Liver (tissue), 8 donors: ENCODE measurements at regions not wholly inside any gene's neighbourhood (a gene's known extent, or its start where the extent isn't known, plus 50 kb on each side); places are given as distances from the start of the nearest gene placed in this dataset.

Source experiments
- DNase-seq: peaks from one replicate; pipeline ENCODE4 v3.0.0-alpha.2; 2017; ENCODE audit warnings: low spot score
- H3K27ac ChIP-seq, 2 donors: one replicate each; pipeline ENCODE4 v1.7.0; 2013; ENCODE audit warnings: inconsistent platforms in 2 of 2, low read length in 2 of 2, control low read depth in 1 of 2, low read depth in 1 of 2, mild to moderate bottlenecking in 1 of 2
- H3K27me3 ChIP-seq, 4 donors: one replicate each; pipeline versions ENCODE4 v1.6.1 to v1.7.0; 2013; ENCODE audit warnings: low read length in 3 of 4, inconsistent platforms in 1 of 4, mild to moderate bottlenecking in 1 of 4, moderate library complexity in 1 of 4; ENCODE audit not compliant: control insufficient read depth in 4 of 4, insufficient read depth in 4 of 4
- H3K36me3 ChIP-seq, 4 donors: one replicate each; pipeline versions ENCODE4 v1.6.1 to v1.7.0; 2013; ENCODE audit warnings: low read length in 3 of 4, mild to moderate bottlenecking in 3 of 4, low read depth in 1 of 4, moderate library complexity in 1 of 4; ENCODE audit not compliant: control insufficient read depth in 4 of 4, insufficient read depth in 3 of 4
- H3K4me1 ChIP-seq, 4 donors: one replicate each; pipeline versions ENCODE4 v1.6.1 to v1.7.0; 2013; ENCODE audit warnings: low read length in 3 of 4, mild to moderate bottlenecking in 3 of 4, moderate library complexity in 1 of 4; ENCODE audit not compliant: control insufficient read depth in 4 of 4, insufficient read depth in 4 of 4
- H3K4me3 ChIP-seq, 3 donors: one replicate each; pipeline versions ENCODE4 v1.6.1 to v1.7.0; 2013; ENCODE audit warnings: low read length in 3 of 3, control low read depth in 1 of 3, low read depth in 1 of 3, mild to moderate bottlenecking in 1 of 3
- H3K9ac ChIP-seq, 2 donors: one replicate each; pipeline ENCODE4 v1.7.0; 2013; ENCODE audit warnings: low read length in 2 of 2, mild to moderate bottlenecking in 2 of 2, moderate library complexity in 2 of 2, control low read depth in 1 of 2, low read depth in 1 of 2
- H3K9me3 ChIP-seq, 4 donors: one replicate each; pipeline versions ENCODE4 v1.6.1 to v1.7.0; 2013; ENCODE audit warnings: low read length in 3 of 4; ENCODE audit not compliant: control insufficient read depth in 4 of 4
- EGR1 ChIP-seq, 2 donors: IDR thresholded peaks; 2 replicates each; pipeline ENCODE4 v1.6.1; 2016 to 2018; ENCODE audit warnings: antibody characterized with exemption in 2 of 2, low read depth in 2 of 2
- FOXA1 ChIP-seq: IDR thresholded peaks from 2 replicates; pipeline ENCODE4 v1.6.1; 2016; ENCODE audit warnings: antibody characterized with exemption
- FOXA2 ChIP-seq: IDR thresholded peaks from 2 replicates; pipeline ENCODE4 v1.6.1; 2016; ENCODE audit warnings: antibody characterized with exemption
- GABPA ChIP-seq, 2 donors: IDR thresholded peaks in 1 of 2; conservative IDR thresholded peaks in 1 of 2; 2 replicates each; pipeline ENCODE4 v1.6.1; 2016; ENCODE audit warnings: antibody characterized with exemption in 2 of 2, mild to moderate bottlenecking in 1 of 2, moderate library complexity in 1 of 2
- HNF4A ChIP-seq, 2 donors: conservative IDR thresholded peaks; 2 replicates each; pipeline ENCODE4 v1.6.1; 2016; ENCODE audit warnings: antibody characterized with exemption in 2 of 2, mild to moderate bottlenecking in 2 of 2
- HNF4G ChIP-seq: IDR thresholded peaks from 2 replicates; pipeline ENCODE4 v1.6.1; 2016; ENCODE audit warnings: antibody characterized with exemption
- JUND ChIP-seq, 2 donors: IDR thresholded peaks; 2 replicates each; pipeline ENCODE4 v1.6.1; 2016; ENCODE audit warnings: antibody characterized with exemption in 2 of 2
- NR2F2 ChIP-seq: IDR thresholded peaks from 2 replicates; pipeline ENCODE4 v1.6.1; 2016; ENCODE audit warnings: antibody characterized with exemption
- RAD21 ChIP-seq, 2 donors: IDR thresholded peaks; 2 replicates each; pipeline ENCODE4 v1.6.1; 2016; ENCODE audit warnings: antibody characterized with exemption in 2 of 2, mild to moderate bottlenecking in 2 of 2
- RXRA ChIP-seq, 2 donors: IDR thresholded peaks; 2 replicates each; pipeline ENCODE4 v1.6.1; 2017 to 2018; ENCODE audit warnings: antibody characterized with exemption in 2 of 2, mild to moderate bottlenecking in 1 of 2
- SP1 ChIP-seq: IDR thresholded peaks from 2 replicates; pipeline ENCODE4 v1.6.1; 2018; ENCODE audit warnings: antibody characterized with exemption, mild to moderate bottlenecking
- TAF1 ChIP-seq: conservative IDR thresholded peaks from 2 replicates; pipeline ENCODE4 v1.6.1; 2016; ENCODE audit warnings: antibody characterized with exemption, mild to moderate bottlenecking
- YY1 ChIP-seq: IDR thresholded peaks from 2 replicates; pipeline ENCODE4 v1.6.1; 2016; ENCODE audit warnings: antibody characterized with exemption, mild to moderate bottlenecking
- ZBTB33 ChIP-seq: IDR thresholded peaks from 2 replicates; pipeline ENCODE4 v1.6.1; 2016; ENCODE audit warnings: antibody characterized with exemption
- WGBS: extraction: QIAGEN DNeasy Blood & Tissue Kit; methylation state at CpG from one replicate; pipeline ENCODE4 v1.1.7; 2013; 5-methylcytosine and 5-hydroxymethylcytosine counted together
- TF ChIP-seq, protein P1 (sequence below): IDR thresholded peaks from 2 replicates; pipeline ENCODE4 v1.6.1; 2016; ENCODE audit warnings: antibody characterized with exemption
- TF ChIP-seq, protein P2 (sequence below): IDR thresholded peaks from 2 replicates; pipeline ENCODE4 v1.6.1; 2016; ENCODE audit warnings: antibody characterized with exemption, mild to moderate bottlenecking
- TF ChIP-seq, protein P3 (sequence below): fragments of 150-350 bp; IDR thresholded peaks from 2 replicates; pipeline ENCODE4 v1.5.1; 2017; ENCODE audit warnings: improper control_type of control experiment, low read depth, low read length; ENCODE audit not compliant: missing input control
- TF ChIP-seq, protein P4 (sequence below): IDR thresholded peaks from 2 replicates; pipeline ENCODE4 v1.6.1; 2016; ENCODE audit warnings: antibody characterized with exemption
- donor health status: healthy.
- donor health status: healthy.
- donor health status: healthy.
- donor health status: healthy.
- donor health status: healthy.

DNA sequence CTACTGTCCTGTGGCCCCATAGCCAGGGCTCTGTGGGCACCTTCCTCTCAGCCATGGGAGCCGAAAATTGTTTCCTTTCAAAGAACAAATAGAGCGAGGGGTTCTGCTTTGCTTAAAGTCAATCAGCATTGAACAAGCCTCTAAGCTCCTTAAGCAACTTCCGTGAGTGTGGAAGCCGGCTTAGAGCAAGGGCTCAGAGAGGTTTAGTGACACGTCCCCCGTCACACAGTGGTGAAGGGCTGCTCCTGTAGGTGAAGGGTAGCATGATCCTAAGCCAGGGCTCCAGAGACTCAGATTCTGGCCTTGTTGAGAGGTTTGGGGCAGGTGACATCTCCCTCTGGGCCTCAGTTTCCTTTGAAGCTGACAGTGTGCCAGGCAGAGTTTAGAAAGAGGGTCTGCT, 94.0 kb upstream of the WNT4 start:
- Histone ChIP-seq H3K9me3 (no peaks in the 10 kb centered on the region), H3K9ac (no peak overlapping the region), H3K36me3 (no peaks in the 10 kb centered on the region), H3K4me3 (no peak overlapping the region), H3K27me3 (peaks cover 3 to 13% (median 5%) of the 10 kb centered on the region in 4 donors), H3K27ac (no peak overlapping the region), H3K4me1 (no peaks in the 10 kb centered on the region)
- no peak for DNase-seq
- TF ChIP-seq FOXA1: no peak
- no peak for TF ChIP-seq ZBTB33
- TF ChIP-seq, protein P1, sequence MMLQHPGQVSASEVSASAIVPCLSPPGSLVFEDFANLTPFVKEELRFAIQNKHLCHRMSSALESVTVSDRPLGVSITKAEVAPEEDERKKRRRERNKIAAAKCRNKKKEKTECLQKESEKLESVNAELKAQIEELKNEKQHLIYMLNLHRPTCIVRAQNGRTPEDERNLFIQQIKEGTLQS: no peak
- WGBS: 86% methylated on average over 6 of the region's 6 CpGs

DNA sequence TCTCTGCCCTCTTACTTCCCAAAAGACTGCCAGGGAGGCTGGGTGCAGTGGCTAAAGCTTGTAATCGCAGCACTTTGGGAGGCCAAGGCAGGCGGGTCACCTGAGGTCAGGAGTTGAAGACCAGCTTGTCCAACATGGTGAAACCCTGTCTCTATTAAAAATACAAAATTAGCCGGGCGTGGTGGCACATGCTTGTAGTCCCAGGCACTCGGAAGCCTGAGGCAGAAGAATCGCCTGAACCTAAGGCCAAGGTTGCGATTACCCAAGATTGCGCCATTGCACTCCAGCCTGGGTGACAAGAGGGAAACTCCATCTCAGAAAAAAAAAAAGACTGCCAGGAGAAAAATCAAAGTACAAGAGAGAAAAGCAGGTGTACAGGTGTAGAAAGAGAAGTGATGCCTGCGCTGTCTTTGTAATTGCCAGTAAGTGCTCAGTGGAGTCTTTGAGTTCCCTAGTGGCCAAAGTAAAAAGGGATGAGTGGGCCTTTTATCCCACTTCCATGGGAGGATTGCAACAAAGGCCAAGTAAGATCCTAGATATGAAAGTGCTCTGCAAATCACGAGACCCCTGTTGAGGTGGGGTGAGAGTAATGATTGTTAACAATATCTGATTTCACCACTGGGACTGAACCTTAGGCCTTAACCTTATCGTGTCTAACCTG, 94.7 kb upstream of the WNT4 start:
- Histone ChIP-seq H3K9ac (no peak overlapping the region), H3K27ac (no peak overlapping the region), H3K36me3 (no peaks in the 10 kb centered on the region), H3K4me3 (no peak overlapping the region), H3K4me1 (no peaks in the 10 kb centered on the region), H3K27me3 (peaks cover 3 to 11% (median 5%) of the 10 kb centered on the region in 4 donors), H3K9me3 (no peaks in the 10 kb centered on the region)
- 93% methylated on average over 11 of the region's 11 CpGs for WGBS
- no peak for DNase-seq
- TF ChIP-seq RAD21 (IDR thresholded peaks at IDR 0.05): no peak
- TF ChIP-seq HNF4A (conservative IDR thresholded peaks at IDR 0.05): no peak
- TF ChIP-seq, protein P2, sequence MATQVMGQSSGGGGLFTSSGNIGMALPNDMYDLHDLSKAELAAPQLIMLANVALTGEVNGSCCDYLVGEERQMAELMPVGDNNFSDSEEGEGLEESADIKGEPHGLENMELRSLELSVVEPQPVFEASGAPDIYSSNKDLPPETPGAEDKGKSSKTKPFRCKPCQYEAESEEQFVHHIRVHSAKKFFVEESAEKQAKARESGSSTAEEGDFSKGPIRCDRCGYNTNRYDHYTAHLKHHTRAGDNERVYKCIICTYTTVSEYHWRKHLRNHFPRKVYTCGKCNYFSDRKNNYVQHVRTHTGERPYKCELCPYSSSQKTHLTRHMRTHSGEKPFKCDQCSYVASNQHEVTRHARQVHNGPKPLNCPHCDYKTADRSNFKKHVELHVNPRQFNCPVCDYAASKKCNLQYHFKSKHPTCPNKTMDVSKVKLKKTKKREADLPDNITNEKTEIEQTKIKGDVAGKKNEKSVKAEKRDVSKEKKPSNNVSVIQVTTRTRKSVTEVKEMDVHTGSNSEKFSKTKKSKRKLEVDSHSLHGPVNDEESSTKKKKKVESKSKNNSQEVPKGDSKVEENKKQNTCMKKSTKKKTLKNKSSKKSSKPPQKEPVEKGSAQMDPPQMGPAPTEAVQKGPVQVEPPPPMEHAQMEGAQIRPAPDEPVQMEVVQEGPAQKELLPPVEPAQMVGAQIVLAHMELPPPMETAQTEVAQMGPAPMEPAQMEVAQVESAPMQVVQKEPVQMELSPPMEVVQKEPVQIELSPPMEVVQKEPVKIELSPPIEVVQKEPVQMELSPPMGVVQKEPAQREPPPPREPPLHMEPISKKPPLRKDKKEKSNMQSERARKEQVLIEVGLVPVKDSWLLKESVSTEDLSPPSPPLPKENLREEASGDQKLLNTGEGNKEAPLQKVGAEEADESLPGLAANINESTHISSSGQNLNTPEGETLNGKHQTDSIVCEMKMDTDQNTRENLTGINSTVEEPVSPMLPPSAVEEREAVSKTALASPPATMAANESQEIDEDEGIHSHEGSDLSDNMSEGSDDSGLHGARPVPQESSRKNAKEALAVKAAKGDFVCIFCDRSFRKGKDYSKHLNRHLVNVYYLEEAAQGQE: no peak
- no peak for TF ChIP-seq FOXA2
- no peak for TF ChIP-seq GABPA (IDR thresholded peaks at IDR 0.05 in 1 of 2, conservative IDR thresholded peaks at IDR 0.05 in 1 of 2)
- no peak for TF ChIP-seq RXRA (IDR thresholded peaks at IDR 0.05)
- no peak for TF ChIP-seq ZBTB33
- TF ChIP-seq SP1: no peak
- TF ChIP-seq TAF1: no peak
- TF ChIP-seq, protein P3, sequence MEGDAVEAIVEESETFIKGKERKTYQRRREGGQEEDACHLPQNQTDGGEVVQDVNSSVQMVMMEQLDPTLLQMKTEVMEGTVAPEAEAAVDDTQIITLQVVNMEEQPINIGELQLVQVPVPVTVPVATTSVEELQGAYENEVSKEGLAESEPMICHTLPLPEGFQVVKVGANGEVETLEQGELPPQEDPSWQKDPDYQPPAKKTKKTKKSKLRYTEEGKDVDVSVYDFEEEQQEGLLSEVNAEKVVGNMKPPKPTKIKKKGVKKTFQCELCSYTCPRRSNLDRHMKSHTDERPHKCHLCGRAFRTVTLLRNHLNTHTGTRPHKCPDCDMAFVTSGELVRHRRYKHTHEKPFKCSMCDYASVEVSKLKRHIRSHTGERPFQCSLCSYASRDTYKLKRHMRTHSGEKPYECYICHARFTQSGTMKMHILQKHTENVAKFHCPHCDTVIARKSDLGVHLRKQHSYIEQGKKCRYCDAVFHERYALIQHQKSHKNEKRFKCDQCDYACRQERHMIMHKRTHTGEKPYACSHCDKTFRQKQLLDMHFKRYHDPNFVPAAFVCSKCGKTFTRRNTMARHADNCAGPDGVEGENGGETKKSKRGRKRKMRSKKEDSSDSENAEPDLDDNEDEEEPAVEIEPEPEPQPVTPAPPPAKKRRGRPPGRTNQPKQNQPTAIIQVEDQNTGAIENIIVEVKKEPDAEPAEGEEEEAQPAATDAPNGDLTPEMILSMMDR: no peak
- TF ChIP-seq, protein P4, sequence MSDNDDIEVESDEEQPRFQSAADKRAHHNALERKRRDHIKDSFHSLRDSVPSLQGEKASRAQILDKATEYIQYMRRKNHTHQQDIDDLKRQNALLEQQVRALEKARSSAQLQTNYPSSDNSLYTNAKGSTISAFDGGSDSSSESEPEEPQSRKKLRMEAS: no peak
- TF ChIP-seq HNF4G: no peak
- TF ChIP-seq JUND (IDR thresholded peaks at IDR 0.05): no peak
- no peak for TF ChIP-seq EGR1 (IDR thresholded peaks at IDR 0.05; ENCODE audit: low read depth in 2 of 2)
- TF ChIP-seq FOXA1: no peak
- no peak for TF ChIP-seq NR2F2
- no peak for TF ChIP-seq YY1
